ENCODE measurements at regions not wholly inside any gene's neighbourhood (a gene's known extent, or its start where the extent isn't known, plus 50 kb on each side); places are given as distances from the start of the nearest gene placed in this dataset.

GRCh38 chr9:26706223-26706622, 186.4 kb downstream of the CAAP1 start (continued):
- no peak for TF ChIP-seq CHD7 (IDR thresholded peaks at IDR 0.05; ENCODE audit: insufficient replicate concordance, low read length)
- TF ChIP-seq SP2 (IDR thresholded peaks at IDR 0.05; ENCODE audit: low read length), result no peak
- TF ChIP-seq HDAC6 (IDR thresholded peaks at IDR 0.05; ENCODE audit: low read depth, low read length), result no peak
- TF ChIP-seq RFX5 (IDR thresholded peaks at IDR 0.05; ENCODE audit: borderline replicate concordance, low read depth, low read length), result no peak
- no peak for TF ChIP-seq KDM5A (IDR thresholded peaks at IDR 0.05; ENCODE audit: low read length)
- no peak for TF ChIP-seq POLR2A (IDR thresholded peaks at IDR 0.05; ENCODE audit: control extremely low read depth in 1 of 2, low read depth in 2 of 2, low read length in 2 of 2)
